ENCODE measurements at regions not wholly inside any gene's neighbourhood (a gene's known extent, or its start where the extent isn't known, plus 50 kb on each side); places are given as distances from the start of the nearest gene placed in this dataset.
A peak's percentile ranks its signal among the peaks of the same experiment; 100 is the strongest.
"Not testable (repeated sequence)": the region's sequence is repeated elsewhere in the genome, so short reads cannot be mapped to it uniquely, and the experiment has no call there.

DNA sequence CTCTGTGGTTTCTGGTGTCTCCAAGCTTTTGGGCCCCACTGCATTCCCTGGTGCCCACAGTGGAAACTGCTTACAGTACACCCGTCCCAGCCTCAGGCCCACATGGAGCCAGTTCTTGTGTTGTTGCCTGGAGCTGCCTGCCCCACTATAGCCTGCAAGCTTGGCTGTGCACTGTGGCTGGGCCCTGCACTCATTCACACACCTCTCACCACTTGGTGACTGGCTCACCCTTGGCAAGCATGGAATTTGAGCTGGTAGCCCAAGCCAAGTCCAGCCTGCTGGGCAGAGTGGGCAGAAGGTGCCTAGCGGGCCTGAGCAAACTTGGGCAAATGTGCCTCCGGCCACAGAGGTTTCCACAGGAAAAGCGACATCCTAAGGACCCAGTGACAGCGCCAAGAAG, 472.3 kb downstream of the MMUT start:
- Histone ChIP-seq H3K27ac (ENCODE audit: low read length) (no peak overlapping the region), H3K27me3 (ENCODE audit: control insufficient read depth, insufficient read depth) (no peaks in the 10 kb centered on the region), H3K4me3 (ENCODE audit: low read length) (no peak overlapping the region), H3K4me1 (ENCODE audit: control insufficient read depth, insufficient read depth, low read length) (no peaks in the 10 kb centered on the region), H3K9me3 (ENCODE audit: control insufficient read depth, low read length) (no peaks in the 10 kb centered on the region)
- 94% methylated on average over 5 of the region's 5 CpGs for WGBS
- ATAC-seq (no peak), DNase-seq (no peak)
- intact Hi-C loops (cut with DNase I) = no loop called here

DNA sequence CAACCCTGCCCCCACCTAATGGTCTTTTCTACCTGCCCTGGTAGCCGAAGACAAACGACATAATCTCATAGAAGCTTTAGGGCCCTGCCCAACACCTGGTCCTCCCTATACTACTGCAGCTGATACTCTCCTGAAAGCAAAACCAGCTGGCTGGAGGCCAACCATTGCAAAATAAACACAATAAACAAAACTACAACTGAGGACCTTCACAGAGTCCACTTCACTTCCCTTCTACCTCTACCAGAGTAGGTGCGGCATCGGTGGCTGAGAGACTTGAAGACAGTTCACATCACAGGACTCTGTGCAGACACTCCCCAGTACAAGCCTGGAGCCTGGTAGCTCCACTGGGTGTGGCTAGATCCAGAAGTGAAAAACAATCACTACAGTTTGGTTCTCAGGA, 476.2 kb downstream of the MMUT start:
- DNase-seq (no peak), ATAC-seq (no peak)
- H3K27ac ChIP-seq (ENCODE audit: low read length) = no peak overlapping the region
- H3K9me3 ChIP-seq (ENCODE audit: control insufficient read depth, low read length) = no peaks in the 10 kb centered on the region
- intact Hi-C loops (cut with DNase I) = no loop called here
- no peaks in the 10 kb centered on the region for H3K27me3 ChIP-seq (ENCODE audit: control insufficient read depth, insufficient read depth)
- H3K4me3 ChIP-seq (ENCODE audit: low read length) = no peak overlapping the region
- 83% methylated on average over 4 of the region's 4 CpGs for WGBS
- no peaks in the 10 kb centered on the region for H3K4me1 ChIP-seq (ENCODE audit: control insufficient read depth, insufficient read depth, low read length)

- Histone ChIP-seq H3K27me3 (ENCODE audit: control insufficient read depth, insufficient read depth) (no peaks in the 10 kb centered on the region), H3K4me3 (ENCODE audit: low read length) (no peak overlapping the region), H3K9me3 (ENCODE audit: control insufficient read depth, low read length) (no peaks in the 10 kb centered on the region), H3K4me1 (ENCODE audit: control insufficient read depth, insufficient read depth, low read length) (no peaks in the 10 kb centered on the region), H3K27ac (ENCODE audit: low read length) (no peak overlapping the region)
- DNase-seq (no peak), ATAC-seq (no peak)
- intact Hi-C loops (cut with DNase I) = no loop called here
- 73% methylated on average over 2 of the region's 2 CpGs for WGBS
Measured at GRCh38 chr6:48986105-48986504, 476.9 kb downstream of the MMUT start.

DNA sequence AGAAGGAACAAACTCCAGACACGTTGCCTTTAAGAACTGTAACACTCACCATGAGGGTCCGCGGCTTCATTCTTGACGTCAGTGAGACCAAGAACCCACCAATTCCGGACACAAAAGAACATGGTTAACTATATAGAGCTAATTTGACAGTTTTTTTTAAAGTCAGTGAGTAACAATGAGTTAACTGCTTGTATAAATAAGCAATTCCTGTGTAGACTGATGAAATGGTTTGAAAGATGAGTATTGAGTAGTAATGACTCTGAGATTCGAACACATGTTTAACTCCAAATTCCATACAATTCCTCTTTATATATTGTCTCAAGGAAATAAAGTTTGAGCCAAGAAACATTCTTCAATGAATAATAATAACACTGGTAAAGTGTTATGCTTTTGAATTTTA, 478.0 kb downstream of the MMUT start:
- no peak for ATAC-seq
- WGBS = 78% methylated on average over 6 of the region's 6 CpGs
- Histone ChIP-seq H3K4me3 (ENCODE audit: low read length) (no peak overlapping the region), H3K27me3 (ENCODE audit: control insufficient read depth, insufficient read depth) (no peaks in the 10 kb centered on the region), H3K9me3 (ENCODE audit: control insufficient read depth, low read length) (no peaks in the 10 kb centered on the region), H3K4me1 (ENCODE audit: control insufficient read depth, insufficient read depth, low read length) (no peaks in the 10 kb centered on the region), H3K27ac (ENCODE audit: low read length) (no peak overlapping the region)
- no peak for DNase-seq
- intact Hi-C loops (cut with DNase I) = no loop called here

DNA sequence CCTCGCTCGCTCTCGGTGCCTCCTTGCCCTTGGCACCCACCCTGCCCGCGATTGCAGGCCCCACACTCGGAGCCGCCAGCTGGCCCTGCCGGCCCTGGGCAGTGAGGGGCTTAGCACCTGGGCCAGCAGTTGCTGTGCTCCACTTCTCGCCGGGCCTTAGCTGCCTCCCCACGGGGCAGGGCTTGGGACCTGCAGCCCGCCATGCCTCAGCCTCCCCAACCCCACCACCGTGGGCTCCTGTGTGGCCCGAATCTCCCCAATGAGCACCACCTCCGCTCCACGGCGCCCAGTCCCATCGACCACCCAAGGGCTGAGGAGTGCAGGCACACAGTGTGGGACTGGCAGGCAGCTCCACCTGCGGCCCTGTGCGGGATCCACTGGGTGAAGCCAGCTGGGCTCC, 479.1 kb downstream of the MMUT start:
- WGBS = 93% methylated on average over 20 of the region's 20 CpGs
- H3K27me3 ChIP-seq (ENCODE audit: control insufficient read depth, insufficient read depth); H3K27ac ChIP-seq (ENCODE audit: low read length); H3K9me3 ChIP-seq (ENCODE audit: control insufficient read depth, low read length); ATAC-seq; H3K4me3 ChIP-seq (ENCODE audit: low read length); intact Hi-C loops (cut with DNase I); H3K4me1 ChIP-seq (ENCODE audit: control insufficient read depth, insufficient read depth, low read length): not testable (repeated sequence)
- peak in 2 of 3 donors; percentile 36 to 41 for DNase-seq

GRCh38 chr6:48983377-48983776, 479.7 kb downstream of the MMUT start:
- Histone ChIP-seq H3K27me3 (ENCODE audit: control insufficient read depth, insufficient read depth) (no peaks in the 10 kb centered on the region), H3K9me3 (ENCODE audit: control insufficient read depth, low read length) (no peaks in the 10 kb centered on the region), H3K4me1 (ENCODE audit: control insufficient read depth, insufficient read depth, low read length) (no peaks in the 10 kb centered on the region), H3K4me3 (ENCODE audit: low read length) (no peak overlapping the region), H3K27ac (ENCODE audit: low read length) (no peak overlapping the region)
- intact Hi-C loops (cut with DNase I) = no loop called here
- 89% methylated on average over 17 of the region's 17 CpGs for WGBS
- ATAC-seq = no peak
- DNase-seq = peak in 1 of 3 donors; percentile 40

GRCh38 chr6:48979806-48980205, 483.2 kb downstream of the MMUT start:
- DNase-seq = no peak
- no peaks in the 10 kb centered on the region for H3K27me3 ChIP-seq (ENCODE audit: control insufficient read depth, insufficient read depth)
- no peak overlapping the region for H3K27ac ChIP-seq (ENCODE audit: low read length)
- ATAC-seq = no peak
- H3K9me3 ChIP-seq (ENCODE audit: control insufficient read depth, low read length) = no peaks in the 10 kb centered on the region
- 62% methylated on average over 2 of the region's 2 CpGs for WGBS
- no peak overlapping the region for H3K4me3 ChIP-seq (ENCODE audit: low read length)
- no peaks in the 10 kb centered on the region for H3K4me1 ChIP-seq (ENCODE audit: control insufficient read depth, insufficient read depth, low read length)
- intact Hi-C loops (cut with DNase I) = no loop called here

DNA sequence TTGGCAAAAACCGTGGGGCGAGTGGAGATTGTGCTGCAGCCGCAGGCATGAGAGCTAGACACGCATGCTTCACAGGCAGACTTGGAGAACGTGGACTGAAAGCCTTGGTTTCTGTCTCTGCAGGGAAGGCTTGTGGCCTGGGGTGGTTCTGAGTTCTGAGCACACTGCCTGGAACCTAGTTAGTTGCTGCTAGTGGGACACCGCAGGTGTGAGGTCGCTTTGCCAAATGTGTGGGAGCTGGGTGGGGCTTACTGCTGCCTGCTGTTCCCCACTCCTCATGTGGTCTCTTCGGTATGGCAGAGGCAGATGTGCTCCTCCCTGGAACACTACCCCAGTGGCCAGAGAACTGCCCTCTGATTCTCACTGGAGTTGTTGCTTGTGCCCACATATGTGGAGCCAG, 484.0 kb downstream of the MMUT start:
- H3K27ac ChIP-seq (ENCODE audit: low read length) = no peak overlapping the region
- ATAC-seq (no peak), DNase-seq (no peak)
- no peaks in the 10 kb centered on the region for H3K9me3 ChIP-seq (ENCODE audit: control insufficient read depth, low read length)
- no peaks in the 10 kb centered on the region for H3K27me3 ChIP-seq (ENCODE audit: control insufficient read depth, insufficient read depth)
- no peaks in the 10 kb centered on the region for H3K4me1 ChIP-seq (ENCODE audit: control insufficient read depth, insufficient read depth, low read length)
- 85% methylated on average over 8 of the region's 8 CpGs for WGBS
- intact Hi-C loops (cut with DNase I) = no loop called here
- H3K4me3 ChIP-seq (ENCODE audit: low read length) = no peak overlapping the region

GRCh38 chr6:48978016-48978415, 485.0 kb downstream of the MMUT start:
- DNase-seq (no peak), ATAC-seq (no peak)
- Histone ChIP-seq H3K27ac (ENCODE audit: low read length) (no peak overlapping the region), H3K27me3 (ENCODE audit: control insufficient read depth, insufficient read depth) (no peaks in the 10 kb centered on the region), H3K9me3 (ENCODE audit: control insufficient read depth, low read length) (no peaks in the 10 kb centered on the region), H3K4me3 (ENCODE audit: low read length) (no peak overlapping the region), H3K4me1 (ENCODE audit: control insufficient read depth, insufficient read depth, low read length) (no peaks in the 10 kb centered on the region)
- 88% methylated on average over 3 of the region's 3 CpGs for WGBS
- intact Hi-C loops (cut with DNase I) = no loop called here

DNA sequence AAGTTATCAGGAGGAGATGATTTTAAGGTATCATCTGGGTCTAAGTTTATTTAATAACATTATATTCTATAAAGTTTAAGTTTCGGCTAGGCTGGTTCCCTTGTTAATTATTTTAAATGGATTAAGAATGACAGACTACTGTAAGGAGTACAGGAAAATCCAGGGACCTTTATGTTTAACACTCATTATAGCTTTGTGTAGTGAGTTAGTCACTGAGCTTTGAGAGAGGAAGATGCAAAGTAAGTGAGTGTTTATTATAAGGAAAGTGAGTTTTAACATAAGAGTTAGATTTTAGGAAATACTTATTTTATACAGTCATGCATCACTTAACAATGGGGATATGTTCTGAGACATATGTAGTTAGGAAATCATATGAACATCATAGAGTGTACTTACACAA, 485.5 kb downstream of the MMUT start:
- ATAC-seq (no peak), DNase-seq (no peak)
- no peaks in the 10 kb centered on the region for H3K4me1 ChIP-seq (ENCODE audit: control insufficient read depth, insufficient read depth, low read length)
- WGBS = 88% methylated on average over 1 of the region's 1 CpG
- H3K4me3 ChIP-seq (ENCODE audit: low read length) = no peak overlapping the region
- intact Hi-C loops (cut with DNase I) = no loop called here
- no peak overlapping the region for H3K27ac ChIP-seq (ENCODE audit: low read length)
- H3K27me3 ChIP-seq (ENCODE audit: control insufficient read depth, insufficient read depth) = no peaks in the 10 kb centered on the region
- no peaks in the 10 kb centered on the region for H3K9me3 ChIP-seq (ENCODE audit: control insufficient read depth, low read length)

DNA sequence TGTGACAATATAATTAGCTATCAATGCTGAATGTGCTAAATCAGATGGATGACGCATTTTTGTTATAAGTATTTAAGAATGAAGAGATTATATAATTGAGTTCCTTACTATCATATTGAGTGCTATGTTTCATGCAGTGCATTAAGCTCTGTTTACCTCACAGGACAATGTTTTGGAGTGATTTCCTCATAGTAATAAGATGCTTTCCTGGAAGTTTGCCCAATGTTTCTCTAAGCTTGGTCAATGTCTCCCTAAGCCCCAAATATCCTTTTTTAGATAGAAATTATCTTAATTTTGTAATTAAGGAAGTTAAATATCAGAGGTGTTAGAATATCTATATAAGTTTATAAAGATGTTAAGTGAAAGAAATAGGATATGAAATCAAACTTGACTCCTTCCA, 489.6 kb downstream of the MMUT start:
- no peaks in the 10 kb centered on the region for H3K9me3 ChIP-seq (ENCODE audit: control insufficient read depth, low read length)
- ATAC-seq (no peak), DNase-seq (no peak)
- no peaks in the 10 kb centered on the region for H3K4me1 ChIP-seq (ENCODE audit: control insufficient read depth, insufficient read depth, low read length)
- intact Hi-C loops (cut with DNase I) = no loop called here
- no peak overlapping the region for H3K4me3 ChIP-seq (ENCODE audit: low read length)
- no peaks in the 10 kb centered on the region for H3K27me3 ChIP-seq (ENCODE audit: control insufficient read depth, insufficient read depth)
- 68% methylated on average over 1 of the region's 1 CpG for WGBS
- no peak overlapping the region for H3K27ac ChIP-seq (ENCODE audit: low read length)

DNA sequence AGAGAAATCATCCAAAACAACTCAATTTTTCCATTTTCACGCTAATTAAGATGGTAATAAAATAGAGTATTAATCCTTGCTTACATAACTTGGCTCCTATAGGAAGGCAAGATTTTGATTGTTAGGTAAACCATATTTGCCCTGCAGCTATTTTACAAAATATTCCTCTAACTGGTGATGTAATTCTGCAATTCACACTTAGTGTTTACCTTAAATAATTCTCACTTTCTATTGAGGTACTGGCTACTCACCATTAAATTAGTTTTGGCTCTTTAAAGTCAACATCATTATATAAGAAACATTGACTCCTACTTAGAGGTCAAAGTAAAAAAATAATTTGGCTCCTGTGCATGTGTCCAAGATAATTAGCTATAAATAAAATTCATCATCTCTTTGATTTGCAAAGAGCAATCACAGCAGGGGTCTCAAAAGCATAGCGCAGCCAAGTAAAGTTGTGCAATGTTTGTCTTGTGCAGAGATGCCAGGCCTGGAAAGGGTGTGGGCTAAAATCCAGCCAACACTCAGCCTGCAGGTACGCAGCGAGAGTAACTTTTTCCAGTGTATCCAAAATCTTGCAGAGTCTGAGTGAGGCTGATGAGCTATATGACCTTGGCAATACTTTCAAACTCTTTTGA, 501.2 kb downstream of the MMUT start:
- intact Hi-C loops (cut with DNase I) = no loop called here
- 81% methylated on average over 4 of the region's 4 CpGs for WGBS
- H3K27ac ChIP-seq (ENCODE audit: low read length) = no peak overlapping the region
- no peaks in the 10 kb centered on the region for H3K4me1 ChIP-seq (ENCODE audit: control insufficient read depth, insufficient read depth, low read length)
- no peak overlapping the region for H3K4me3 ChIP-seq (ENCODE audit: low read length)
- H3K27me3 ChIP-seq (ENCODE audit: control insufficient read depth, insufficient read depth) = no peaks in the 10 kb centered on the region
- no peaks in the 10 kb centered on the region for H3K9me3 ChIP-seq (ENCODE audit: control insufficient read depth, low read length)
- ATAC-seq (no peak), DNase-seq (no peak)

Measured in right cardiac atrium (tissue), 5 donors.